Stimulated activated CD4-positive, alpha-beta T cell treated with anti-CD3 and anti-CD28 coated beads, Interleukin-15, amount 100 ng/mL, for 48 hours (primary cell): ENCODE measurements at regions not wholly inside any gene's neighbourhood (a gene's known extent, or its start where the extent isn't known, plus 50 kb on each side); places are given as distances from the start of the nearest gene placed in this dataset.
"Not testable (repeated sequence)": the region's sequence is repeated elsewhere in the genome, so short reads cannot be mapped to it uniquely, and the experiment has no call there.

Experiments
- DNase-seq, 2 donors: peaks; one replicate each; pipeline ENCODE4 v3.0.0-alpha.2; 2020; ENCODE audit warnings: low read depth in 2 of 2

DNA sequence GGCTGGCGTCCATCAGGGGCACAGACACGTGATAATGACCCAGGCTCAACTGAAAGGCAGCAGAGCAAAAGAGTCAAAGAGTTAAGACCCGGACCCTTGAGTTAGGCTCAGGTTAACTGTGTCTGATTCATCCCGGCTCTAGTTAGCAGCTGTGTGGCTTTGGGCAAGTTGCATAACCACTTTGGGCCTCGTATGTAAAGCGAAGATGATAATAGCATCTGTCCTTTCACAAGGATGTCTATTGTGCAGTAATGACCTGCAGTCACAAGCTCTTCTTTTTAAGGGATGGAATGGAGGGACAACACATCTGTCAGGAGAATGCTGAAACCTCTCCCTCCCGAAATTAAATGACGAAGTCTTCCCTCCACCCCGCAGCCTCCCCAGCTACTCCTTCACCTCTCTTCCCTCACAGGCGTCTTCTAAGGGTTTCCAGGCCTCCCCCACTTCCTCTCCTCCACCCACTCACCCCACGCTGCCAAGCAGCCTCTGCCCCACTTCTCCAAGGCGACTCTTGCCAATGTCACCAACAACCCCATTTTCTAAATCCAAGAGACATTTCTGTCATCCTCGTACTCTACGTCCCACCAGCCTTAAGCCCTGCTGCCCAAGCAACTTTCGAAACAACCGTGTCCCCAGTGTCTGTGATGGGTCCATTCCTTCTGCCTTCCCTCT is 135.1 kb upstream of the ID2 start:
- DNase-seq, result no peak

DNA sequence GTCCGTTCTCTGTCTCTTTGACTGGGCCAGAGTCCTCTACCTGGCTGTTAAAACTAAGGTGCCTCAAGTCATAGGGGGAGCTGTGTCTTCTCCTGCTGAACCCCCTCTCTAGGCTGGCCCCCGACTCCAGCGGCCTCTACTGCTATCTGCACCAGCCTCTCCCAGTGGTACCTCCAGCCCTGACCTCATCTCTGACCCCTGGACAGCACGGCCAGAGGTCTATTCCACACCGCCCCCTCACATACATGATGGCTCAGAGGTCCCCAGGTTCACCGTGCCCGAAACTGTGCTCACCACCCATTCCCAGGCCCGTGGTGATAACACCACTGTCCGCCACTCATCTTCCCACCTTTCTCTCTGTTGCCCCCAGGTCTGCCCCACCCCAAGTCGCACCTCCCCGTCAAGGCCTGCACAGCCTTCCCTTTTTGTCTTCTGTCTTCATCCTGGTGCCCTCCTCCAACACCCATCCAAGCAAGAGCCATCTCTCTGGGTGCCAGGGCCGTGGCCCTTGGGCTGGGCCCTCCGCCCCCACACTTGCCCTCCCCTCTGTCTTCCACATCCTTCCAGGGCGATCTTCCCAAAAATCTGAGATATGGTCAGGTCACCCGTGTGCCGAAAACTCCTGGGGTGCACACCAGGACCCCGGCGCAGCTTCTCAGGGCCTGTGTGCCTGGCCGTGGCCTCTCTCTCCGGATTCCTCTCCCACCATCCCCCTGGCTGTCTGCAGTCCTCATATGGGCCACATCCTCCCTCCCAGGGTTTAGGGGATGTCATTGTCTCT is 134.4 kb upstream of the ID2 start:
- no peak for DNase-seq

DNA sequence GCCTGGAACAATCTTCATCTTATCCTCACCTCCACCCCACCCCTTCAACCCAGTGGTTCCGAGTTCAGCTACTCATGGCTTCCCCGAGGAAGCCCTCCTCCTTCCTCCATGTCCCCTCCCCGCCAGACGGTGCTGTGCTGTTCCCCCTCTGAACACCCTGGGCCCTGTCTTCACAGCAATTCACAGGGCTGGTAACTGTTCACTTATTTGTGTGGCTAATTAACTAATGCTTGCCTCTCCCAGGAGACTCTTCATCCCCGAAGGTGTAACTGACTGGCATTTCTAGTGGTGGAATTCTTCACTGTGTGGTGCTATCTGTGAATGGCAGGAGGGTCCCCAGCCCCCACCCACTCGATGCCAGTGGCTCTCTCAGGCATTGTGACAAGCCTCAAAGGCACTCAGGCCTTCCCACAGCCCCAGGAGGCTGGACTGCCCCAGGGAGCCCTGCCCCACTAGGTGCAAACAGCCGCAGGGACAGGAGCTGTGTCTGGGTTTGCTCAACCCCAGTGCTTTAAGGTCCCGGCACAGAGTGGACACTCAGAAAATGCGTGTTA is 133.7 kb upstream of the ID2 start:
- no peak for DNase-seq

DNA sequence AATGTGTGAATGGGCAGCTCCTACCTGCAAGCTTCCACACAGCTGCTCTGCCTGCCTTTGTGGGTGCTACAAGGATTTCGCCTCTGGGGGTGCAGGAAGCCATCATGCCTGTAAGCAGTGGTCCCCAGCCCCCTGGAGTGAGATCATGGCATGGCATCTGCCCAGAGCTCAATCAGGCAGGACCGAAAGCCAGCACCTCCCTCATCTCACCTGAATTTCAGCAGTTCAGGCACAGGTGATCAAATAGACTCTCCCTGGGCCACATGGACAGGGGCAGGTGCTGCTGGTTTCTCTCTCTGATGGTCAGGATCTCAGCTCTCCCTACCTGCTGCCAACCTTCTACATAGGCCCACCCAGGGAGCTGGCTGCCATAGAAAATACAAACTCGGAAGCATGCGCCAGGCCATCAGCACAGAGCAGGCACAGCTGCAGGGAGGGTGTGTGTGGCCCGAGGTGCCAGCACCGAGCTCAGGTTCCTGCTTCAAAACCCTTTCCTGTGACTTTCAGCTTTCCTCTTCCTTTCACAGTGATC is 133.2 kb upstream of the ID2 start:
- DNase-seq, result no peak

DNA sequence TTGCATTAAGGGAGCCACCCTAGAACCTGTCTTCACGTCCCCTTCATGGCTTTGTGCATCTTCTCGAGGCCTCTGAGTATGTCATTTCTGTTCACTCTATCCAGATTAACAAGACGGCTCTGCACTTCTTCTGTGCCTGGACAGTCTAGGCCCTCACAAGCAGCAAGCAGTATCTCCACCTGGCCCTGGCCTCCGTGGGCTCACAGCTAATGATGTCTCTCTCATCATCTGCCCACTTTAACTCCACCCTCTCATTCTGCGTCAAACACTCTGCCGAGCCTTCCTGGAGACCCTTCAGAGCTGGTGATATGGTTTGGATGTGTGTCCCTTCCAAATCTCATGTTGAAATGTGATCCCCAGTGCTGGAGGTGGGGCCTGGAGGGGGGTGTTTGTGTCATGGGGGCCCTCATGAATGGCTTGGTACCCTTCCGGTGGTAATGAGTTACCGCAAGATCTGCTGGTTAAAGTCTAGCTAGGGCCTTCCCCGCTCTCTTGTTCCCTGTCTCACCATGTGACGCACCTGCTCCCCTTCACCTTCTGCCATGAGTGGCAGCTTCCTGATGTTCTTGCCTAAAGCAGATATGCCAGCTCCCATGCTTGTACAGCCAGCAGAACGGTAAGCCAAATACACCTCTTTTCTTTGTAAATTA is 132.5 kb upstream of the ID2 start:
- DNase-seq, result no peak

DNA sequence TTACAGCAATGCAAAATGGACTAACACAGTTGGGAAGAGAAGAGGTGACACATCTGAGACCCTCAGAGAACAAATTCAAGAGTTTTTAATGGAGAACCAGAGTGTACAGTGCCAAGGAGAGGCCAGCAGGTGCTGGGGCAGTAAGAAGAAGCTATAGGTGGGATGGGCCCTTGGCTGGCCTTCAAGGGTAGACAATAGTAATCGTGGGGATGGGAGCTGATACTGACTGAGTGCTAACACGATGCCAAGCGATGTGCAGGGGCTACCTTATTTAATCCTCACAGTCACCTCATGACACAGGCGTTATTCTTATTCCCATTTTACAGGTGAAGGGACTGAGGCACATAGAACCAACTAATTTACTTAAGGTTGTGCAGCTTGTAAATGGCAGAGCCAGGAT is 131.9 kb upstream of the ID2 start:
- DNase-seq, result no peak

DNA sequence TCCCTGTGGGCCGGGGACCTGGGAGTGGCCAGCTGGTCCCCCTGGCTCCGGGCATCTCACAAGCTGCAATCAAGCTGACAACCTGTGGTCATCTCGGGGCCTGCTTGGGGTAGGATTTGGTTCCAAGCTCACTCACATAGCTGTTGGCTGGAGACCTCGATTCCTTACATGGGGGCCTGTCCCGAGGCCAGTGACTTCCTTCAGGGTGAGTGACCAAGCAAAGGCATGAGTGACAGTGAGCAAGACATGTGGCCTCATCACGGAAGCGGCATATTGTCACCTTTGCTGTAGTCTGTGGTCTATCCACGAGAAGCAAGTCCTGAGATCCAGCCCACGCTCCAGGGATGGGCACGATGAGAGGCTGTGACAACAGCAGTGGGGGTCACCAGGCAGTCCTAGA is 131.4 kb upstream of the ID2 start:
- DNase-seq, result no peak

DNA sequence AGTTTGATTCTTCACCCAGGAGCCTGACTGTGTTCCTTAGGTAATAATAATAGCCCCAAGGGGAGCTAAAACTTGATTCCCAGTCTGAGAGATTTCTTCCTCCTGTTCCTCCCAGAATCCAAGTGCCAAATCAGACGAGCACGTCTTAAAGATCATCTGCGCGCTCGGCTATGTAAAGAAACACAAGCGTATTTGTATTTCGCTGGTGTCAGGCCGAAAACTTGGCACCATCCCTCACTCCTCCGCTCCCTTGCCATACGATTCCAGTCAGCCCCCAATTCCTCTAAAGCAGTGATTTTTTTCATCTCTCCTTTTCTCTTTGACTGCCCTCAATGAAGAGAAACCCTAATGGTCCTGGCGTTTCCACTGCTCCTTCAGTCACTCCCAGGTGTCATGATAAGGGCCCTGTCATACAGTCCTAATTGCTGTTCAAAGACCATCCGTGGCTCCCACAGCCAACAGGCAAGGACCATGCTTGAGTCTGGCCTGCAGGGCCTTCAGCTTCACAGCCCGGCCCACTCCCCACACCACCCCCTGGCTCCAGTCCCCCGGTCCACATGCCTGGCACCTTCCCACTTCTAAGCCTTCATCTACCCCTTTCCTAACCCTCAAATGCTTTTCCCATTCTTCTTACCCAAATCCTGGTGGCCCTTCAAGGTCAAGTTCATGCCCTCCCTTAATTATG is 130.8 kb upstream of the ID2 start:
- DNase-seq, result no peak

DNA sequence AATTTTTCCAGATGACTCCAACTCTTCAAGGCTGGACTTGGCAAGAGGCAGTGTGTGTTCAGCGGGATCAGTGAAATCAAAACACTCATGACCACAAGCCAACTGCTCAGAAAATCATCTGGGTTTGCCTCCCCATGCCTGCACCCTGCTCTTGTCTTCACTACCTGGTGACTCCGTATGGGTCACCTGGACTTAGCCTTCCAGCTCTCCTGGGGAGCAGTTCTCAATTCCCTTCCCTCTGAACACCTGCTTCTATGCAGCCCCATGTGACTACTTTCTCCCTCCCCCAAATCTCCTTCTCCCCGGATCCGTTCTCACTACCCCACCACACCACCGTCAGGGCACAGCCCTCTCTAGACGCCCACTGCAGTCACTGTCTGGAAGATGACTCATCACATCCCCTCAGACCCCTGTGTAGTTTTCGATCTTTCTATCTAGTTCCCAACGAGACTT is 130.2 kb upstream of the ID2 start:
- DNase-seq, result no peak

DNA sequence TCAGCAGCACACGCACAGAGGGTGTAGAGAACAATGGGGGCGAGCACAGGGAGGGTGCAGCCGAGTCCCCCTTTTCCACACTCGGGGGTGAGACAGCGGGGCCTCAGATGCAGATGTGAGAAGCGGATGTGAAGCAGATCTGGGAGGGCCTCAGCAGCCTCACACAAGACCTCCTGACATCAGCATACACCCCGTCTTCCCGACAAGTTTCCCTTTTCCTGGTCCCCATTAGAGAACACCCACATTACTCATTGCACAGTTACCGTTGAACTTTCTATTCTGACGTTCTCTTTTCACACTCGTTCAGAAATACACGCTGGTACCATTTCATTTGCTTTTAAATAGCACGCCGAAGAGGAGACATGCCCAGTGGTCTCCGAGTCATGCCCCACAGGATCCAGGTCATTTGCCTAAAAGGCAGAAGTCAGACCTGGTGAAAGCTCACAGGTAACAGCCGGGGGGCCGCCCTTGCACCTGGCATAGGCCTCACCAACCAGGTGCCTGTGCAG is 129.5 kb upstream of the ID2 start:
- DNase-seq, result no peak

DNA sequence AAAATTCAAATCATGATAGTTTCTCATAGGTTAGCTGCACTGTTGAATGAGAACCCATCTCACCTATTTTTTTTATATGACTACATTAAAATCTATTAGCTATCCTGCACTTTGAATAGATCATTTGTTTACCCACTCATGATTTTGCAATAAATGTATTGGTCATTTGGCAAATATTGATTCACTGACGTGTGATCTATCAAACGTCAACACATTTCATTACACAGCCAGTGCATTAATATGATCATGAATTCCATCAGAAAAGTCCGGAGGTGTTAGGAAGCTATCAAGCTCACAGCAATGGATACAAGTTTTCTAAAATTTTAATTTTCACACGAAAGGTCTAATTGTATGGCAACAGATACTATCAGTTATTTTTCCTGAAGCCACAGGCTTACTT is 128.2 kb upstream of the ID2 start:
- DNase-seq, result no peak

DNA sequence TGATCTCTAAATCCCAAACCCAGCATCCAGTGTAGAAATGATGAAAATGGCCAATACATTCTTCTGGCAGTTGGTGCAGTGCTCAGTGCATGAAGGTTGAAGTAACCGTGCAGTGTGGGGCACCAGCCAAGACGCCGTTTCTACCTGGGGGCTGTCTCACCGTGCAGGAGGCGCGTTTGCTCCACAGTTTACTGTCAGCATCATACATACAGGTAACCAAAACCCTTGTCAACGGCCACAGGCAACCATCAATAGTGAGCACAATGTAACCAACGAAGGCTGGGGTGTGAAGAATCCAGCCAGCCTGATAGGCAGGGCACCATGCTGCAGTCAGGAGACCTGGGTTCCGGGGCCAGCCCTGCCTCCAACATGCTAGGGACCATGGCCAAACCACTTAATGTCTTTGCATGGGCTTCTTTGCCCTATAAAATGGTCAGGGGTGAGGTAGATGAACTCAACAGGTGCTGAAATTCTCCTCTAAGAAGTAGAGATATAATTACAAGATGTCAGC is 127.5 kb upstream of the ID2 start:
- DNase-seq, result no peak

DNA sequence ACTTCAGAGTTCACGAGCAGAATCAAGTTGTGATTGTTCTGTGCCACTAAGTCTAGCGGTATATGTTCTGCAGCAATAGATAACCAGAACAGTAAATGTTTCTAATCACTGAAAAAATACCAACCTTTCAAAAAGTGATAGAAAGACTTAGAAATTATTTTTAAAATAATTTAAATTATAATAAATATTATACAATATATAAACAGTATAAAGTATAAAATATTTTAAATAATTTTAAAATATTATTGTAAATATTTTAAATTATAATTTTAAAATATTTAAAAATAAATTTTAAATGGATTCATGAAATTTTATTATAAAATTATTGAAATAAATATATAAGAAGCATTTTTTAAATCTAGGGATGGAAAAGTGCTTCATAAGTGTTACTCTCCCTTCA is 126.3 kb upstream of the ID2 start:
- DNase-seq, result no peak

DNA sequence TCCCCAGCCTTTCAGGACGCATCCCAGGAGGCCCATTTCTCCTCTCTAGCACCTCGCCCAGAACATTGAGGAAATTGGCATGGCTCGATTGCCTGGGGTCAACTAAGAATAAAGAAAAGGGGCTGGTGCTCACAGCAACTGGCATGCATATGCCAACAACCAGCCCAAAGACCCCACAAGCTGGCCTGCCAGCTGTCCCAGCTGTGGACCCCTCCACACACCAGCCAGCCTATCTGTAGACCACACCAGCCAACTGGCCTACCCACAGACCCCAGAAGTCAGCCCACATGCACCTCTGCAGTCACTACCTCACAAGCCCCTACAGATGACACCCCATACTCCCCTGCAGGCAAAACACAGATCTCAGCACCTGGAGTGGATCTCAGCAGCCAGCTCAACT is 123.8 kb upstream of the ID2 start:
- DNase-seq, result no peak

DNA sequence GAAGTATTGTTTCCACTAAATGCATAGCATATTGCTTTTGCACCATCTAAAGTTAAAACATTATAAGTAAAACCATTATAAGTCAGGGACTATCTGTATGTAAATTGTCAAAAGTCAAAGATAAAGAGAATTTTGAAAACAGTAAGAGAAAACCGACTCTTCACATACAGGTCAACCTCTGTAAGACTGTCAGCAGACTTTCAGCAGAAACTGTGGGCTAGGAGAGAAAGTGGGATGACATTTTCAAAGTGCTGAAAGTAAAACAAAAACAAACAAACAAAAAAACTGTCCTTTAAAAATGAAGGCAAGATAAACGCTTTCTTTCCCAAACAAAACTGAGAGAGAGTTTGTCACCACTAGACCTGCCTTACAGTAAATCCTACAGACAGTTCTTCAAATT is 122.9 kb upstream of the ID2 start:
- no peak for DNase-seq

DNA sequence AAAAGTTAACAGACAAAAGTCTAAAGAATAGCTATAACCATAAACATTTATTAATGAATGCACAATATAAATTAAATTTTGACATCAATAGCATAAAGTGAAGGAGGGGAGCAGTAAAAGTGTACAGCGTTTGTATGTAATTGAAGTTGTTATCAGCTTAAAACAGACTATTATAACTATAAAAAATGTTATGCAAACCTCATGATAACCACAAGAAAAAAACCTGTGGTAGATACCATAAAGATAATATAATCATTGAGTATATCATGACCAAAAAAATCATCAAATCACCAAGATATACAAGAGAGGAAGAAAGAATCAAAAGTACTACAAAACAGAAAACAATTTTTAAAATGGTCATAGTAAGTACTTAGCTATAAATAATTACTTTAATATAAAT is 122.1 kb upstream of the ID2 start:
- DNase-seq, result no peak

DNA sequence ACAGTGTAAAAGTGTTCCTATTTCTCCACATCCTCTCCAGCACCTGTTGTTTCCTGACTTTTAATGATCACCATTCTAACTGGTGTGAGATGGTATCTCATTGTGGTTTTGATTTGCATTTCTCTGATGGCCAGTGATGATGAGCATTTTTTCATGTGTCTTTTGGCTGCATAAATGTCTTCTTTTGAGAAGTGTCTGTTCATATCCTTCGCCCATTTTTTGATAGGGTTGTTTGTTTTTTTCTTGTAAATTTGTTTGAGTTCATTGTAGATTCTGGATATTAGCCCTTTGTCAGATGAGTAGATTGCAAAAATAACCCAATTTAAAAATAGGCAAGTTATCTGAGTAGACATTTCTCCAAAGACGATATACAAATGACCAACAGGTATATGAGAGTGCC is 120.2 kb upstream of the ID2 start:
- DNase-seq, result not testable (repeated sequence)

DNA sequence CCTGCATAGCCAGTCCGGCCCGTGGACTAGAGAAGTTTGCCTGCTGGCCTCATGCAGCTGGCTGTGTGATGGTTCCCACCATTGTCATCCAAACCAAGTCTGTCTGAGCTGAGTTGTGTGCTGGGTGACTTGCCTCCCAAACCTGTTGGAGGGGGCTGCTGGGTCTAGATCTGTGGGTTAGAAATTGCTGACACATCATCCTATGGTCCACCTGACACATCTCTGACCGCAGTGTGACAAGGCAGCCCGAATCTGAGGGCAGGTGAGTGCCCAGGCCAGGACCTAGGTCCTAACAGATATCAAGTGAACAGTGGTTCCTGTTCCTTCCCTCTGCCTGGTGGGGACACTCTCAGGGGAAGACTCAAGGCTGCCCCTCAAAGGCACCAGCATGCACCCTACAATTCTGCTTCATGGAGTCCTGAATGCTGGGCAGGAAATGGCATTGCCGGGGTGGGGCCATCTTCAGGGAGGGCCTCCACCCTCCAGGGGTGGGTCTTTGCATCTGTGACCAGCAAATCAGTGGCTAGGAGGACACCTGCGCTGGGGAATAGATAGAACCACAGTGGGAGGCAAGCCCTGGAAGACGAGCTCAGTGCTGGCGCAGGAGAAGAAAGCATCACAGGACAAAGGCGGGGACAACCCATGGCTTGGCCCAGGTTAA is 117.9 kb upstream of the ID2 start:
- no peak for DNase-seq

DNA sequence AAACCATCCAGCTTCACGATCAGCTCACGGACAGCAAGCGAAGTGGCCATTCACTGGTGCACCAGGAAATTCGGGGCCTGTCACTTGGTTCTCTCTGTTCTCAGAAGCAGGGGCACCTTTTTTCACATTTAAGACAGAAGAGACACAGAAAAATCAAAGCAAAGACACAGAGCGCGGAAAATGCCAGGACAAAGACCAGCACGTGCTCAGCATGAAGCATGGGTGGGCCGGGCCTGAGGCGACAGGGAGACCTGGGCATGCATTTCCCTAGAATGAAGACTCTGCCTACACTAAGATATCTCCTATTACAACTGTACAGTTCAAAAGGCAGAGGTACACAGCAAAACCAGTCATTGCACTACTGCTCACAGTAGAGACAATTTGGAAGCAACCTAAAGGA is 117.4 kb upstream of the ID2 start:
- DNase-seq, result no peak

DNA sequence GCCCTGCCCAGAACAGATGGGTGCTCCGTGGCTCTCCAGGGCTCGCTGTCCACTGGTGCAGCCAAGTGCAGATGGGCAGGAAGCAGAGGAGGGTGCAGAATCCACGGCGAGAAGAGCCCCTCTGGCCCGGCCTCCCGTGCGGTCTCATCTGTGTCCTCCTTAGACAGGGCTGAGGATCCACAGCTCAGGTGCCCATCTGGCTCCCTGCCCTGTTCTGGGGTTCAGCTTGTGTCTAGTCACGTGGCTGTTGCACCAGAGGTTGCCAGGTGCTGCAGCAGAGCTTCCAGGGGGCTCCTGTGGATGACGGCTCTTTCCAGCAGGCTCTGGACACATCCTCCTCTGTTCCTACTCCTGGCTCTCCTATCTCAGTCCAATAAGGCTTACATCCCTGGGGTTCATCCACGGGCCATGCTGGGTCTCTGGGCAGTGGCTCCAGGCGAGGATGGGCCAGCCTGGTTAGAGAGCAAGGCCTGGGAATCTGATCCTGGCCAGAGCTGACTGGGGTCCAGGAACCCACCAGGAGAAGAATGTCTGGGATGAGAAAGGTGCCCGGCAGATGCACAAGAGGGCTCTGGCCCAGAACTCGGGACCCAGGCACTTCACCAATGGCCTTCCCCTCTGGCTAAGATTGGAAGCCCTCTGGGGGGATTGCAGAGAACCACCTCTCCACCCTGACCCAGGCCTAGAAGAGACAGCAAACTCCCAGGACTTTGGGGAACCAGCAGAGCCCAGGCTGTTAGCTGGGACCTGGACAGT is 116.3 kb upstream of the ID2 start:
- DNase-seq, result no peak
